MM.1S (cell line): ENCODE measurements at regions not wholly inside any gene's neighbourhood (a gene's known extent, or its start where the extent isn't known, plus 50 kb on each side); places are given as distances from the start of the nearest gene placed in this dataset.

ENCODE experiments used
- DNase-seq: peaks from one replicate; pipeline ENCODE4 v3.0.0-alpha.2; 2015
- H2AFZ ChIP-seq: fragments of 300-600 bp; sonication (generic); 2 replicates; pipeline ENCODE4 v1.6.0; 2016; ENCODE audit warnings: antibody characterized with exemption, low read length
- H3F3A ChIP-seq: fragments of 300-600 bp; sonication (generic); 2 replicates; pipeline ENCODE4 v1.6.1; 2016; ENCODE audit warnings: mild to moderate bottlenecking, antibody characterized with exemption, low read length, moderate library complexity, mixed read lengths; ENCODE audit not compliant: insufficient read depth
- H3K27ac ChIP-seq: fragments of 300-600 bp; sonication (generic); 2 replicates; pipeline ENCODE4 v1.5.1; 2016; ENCODE audit warnings: mild to moderate bottlenecking, low read length
- H3K27me3 ChIP-seq: fragments of 300-600 bp; sonication (generic); replicated peaks from 2 replicates; pipeline ENCODE4 v1.6.0; 2016; ENCODE audit warnings: low read length; ENCODE audit not compliant: insufficient read depth
- H3K36me3 ChIP-seq: fragments of 300-600 bp; sonication (generic); replicated peaks from 2 replicates; pipeline ENCODE4 v1.6.1; 2016; ENCODE audit warnings: mild to moderate bottlenecking, low read length, mixed read lengths; ENCODE audit not compliant: insufficient read depth
- H3K4me1 ChIP-seq: fragments of 300-600 bp; sonication (generic); 2 replicates; pipeline ENCODE4 v1.6.1; 2016; ENCODE audit warnings: low read length, mixed read lengths
- H3K4me2 ChIP-seq: fragments of 300-600 bp; sonication (generic); 2 replicates; pipeline ENCODE4 v1.6.0; 2016; ENCODE audit warnings: low read depth, low read length
- H3K4me3 ChIP-seq: fragments of 300-600 bp; sonication (generic); 2 replicates; pipeline ENCODE4 v1.5.1; 2016; ENCODE audit warnings: low read length, mixed read lengths
- H3K79me2 ChIP-seq: fragments of 300-600 bp; sonication (generic); 2 replicates; pipeline ENCODE4 v1.6.1; 2016; ENCODE audit warnings: mixed run types, low read length, mixed read lengths
- H3K9ac ChIP-seq: fragments of 300-600 bp; sonication (generic); 2 replicates; pipeline ENCODE4 v1.6.1; 2016; ENCODE audit warnings: low read length, mixed read lengths
- H3K9me2 ChIP-seq: fragments of 300-600 bp; sonication (generic); replicated peaks from 2 replicates; pipeline ENCODE4 v1.6.1; 2016; ENCODE audit warnings: mild to moderate bottlenecking, low read length, mixed read lengths; ENCODE audit not compliant: insufficient read depth
- H3K9me3 ChIP-seq: fragments of 300-600 bp; sonication (generic); replicated peaks from 2 replicates; pipeline ENCODE4 v1.6.1; 2016; ENCODE audit warnings: mild to moderate bottlenecking, low read length, mixed read lengths; ENCODE audit not compliant: insufficient read depth
- H4K20me1 ChIP-seq: fragments of 300-600 bp; sonication (generic); 2 replicates; pipeline ENCODE4 v1.6.1; 2016; ENCODE audit warnings: mild to moderate bottlenecking, low read length, moderate library complexity, mixed read lengths; ENCODE audit not compliant: insufficient read depth
- CTCF ChIP-seq: fragments of 300-600 bp; sonication (generic); IDR thresholded peaks from 2 replicates; pipeline ENCODE4 v1.5.1; 2016; ENCODE audit warnings: antibody characterized with exemption, low read length, mixed read lengths
- EZH2 ChIP-seq: fragments of 300-600 bp; sonication (generic); optimal IDR thresholded peaks from 2 replicates; pipeline ENCODE3; 2017; ENCODE audit warnings: low read depth, mild to moderate bottlenecking, antibody characterized with exemption, low read length, mixed read lengths
- EZH2phosphoT487 ChIP-seq: fragments of 300-600 bp; sonication (generic); IDR thresholded peaks from 2 replicates; pipeline ENCODE4 v1.6.1; 2018; ENCODE audit warnings: antibody characterized with exemption, low read length

GRCh38 chr5:68843624-68844364 lies 250.0 kb upstream of the SLC30A5 start:
- Histone ChIP-seq H3K27me3 (no peaks in the 10 kb centered on the region), H3F3A (no peaks in the 10 kb centered on the region), H3K4me2 (no peak overlapping the region), H3K4me1 (no peaks in the 10 kb centered on the region), H3K79me2 (no peaks in the 10 kb centered on the region), H4K20me1 (no peaks in the 10 kb centered on the region), H3K36me3 (no peaks in the 10 kb centered on the region), H3K27ac (no peak overlapping the region), H2AFZ (no peak overlapping the region), H3K9ac (no peak overlapping the region), H3K4me3 (no peak overlapping the region), H3K9me3 (no peaks in the 10 kb centered on the region), H3K9me2 (no peaks in the 10 kb centered on the region)
- TF ChIP-seq EZH2, result no peak
- TF ChIP-seq EZH2phosphoT487, result no peak
- TF ChIP-seq CTCF, result no peak
- no peak for DNase-seq

GRCh38 chr5:68845131-68845530 lies 248.7 kb upstream of the SLC30A5 start:
- Histone ChIP-seq H3K9me3 (no peaks in the 10 kb centered on the region), H3K4me1 (no peaks in the 10 kb centered on the region), H3K27me3 (no peaks in the 10 kb centered on the region), H3K4me2 (no peak overlapping the region), H3K27ac (no peak overlapping the region), H3K9me2 (no peaks in the 10 kb centered on the region), H3K4me3 (no peak overlapping the region), H4K20me1 (no peaks in the 10 kb centered on the region), H3K9ac (no peak overlapping the region), H3K36me3 (no peaks in the 10 kb centered on the region), H2AFZ (no peak overlapping the region), H3F3A (no peaks in the 10 kb centered on the region), H3K79me2 (no peaks in the 10 kb centered on the region)
- TF ChIP-seq EZH2 (no peak), EZH2phosphoT487 (no peak), CTCF (no peak)
- no peak for DNase-seq

GRCh38 chr5:68846828-68847227 lies 247.0 kb upstream of the SLC30A5 start:
- Histone ChIP-seq H3K9me2 (no peaks in the 10 kb centered on the region), H3K9ac (no peak overlapping the region), H3K27me3 (no peaks in the 10 kb centered on the region), H3K4me1 (no peaks in the 10 kb centered on the region), H3K79me2 (no peaks in the 10 kb centered on the region), H4K20me1 (no peaks in the 10 kb centered on the region), H2AFZ (no peak overlapping the region), H3K4me3 (no peak overlapping the region), H3F3A (no peaks in the 10 kb centered on the region), H3K27ac (no peak overlapping the region), H3K4me2 (no peak overlapping the region), H3K9me3 (no peaks in the 10 kb centered on the region), H3K36me3 (no peaks in the 10 kb centered on the region)
- TF ChIP-seq EZH2 (no peak), EZH2phosphoT487 (no peak), CTCF (no peak)
- DNase-seq, result no peak
